ENCODE measurements at regions not wholly inside any gene's neighbourhood (a gene's known extent, or its start where the extent isn't known, plus 50 kb on each side); places are given as distances from the start of the nearest gene placed in this dataset.
A peak's percentile ranks its signal among the peaks of the same experiment; 100 is the strongest.

GRCh38 chrX:124524852-124525251 is 178.5 kb downstream of the SH2D1A start:
- no peak for DNase-seq (ENCODE audit: low spot score)

- no peak for DNase-seq (ENCODE audit: low spot score)
Measured at GRCh38 chrX:124529786-124530185, 183.4 kb downstream of the SH2D1A start.

- no peak for DNase-seq (ENCODE audit: low spot score)
Measured at GRCh38 chrX:124530803-124531202, 184.4 kb downstream of the SH2D1A start.

- DNase-seq (ENCODE audit: low spot score), result no peak
Measured at GRCh38 chrX:124534536-124534935, 188.2 kb downstream of the SH2D1A start.

GRCh38 chrX:124540474-124540873 is 194.1 kb downstream of the SH2D1A start:
- no peak for DNase-seq (ENCODE audit: low spot score)

GRCh38 chrX:124548571-124548970 is 202.2 kb downstream of the SH2D1A start:
- no peak for DNase-seq (ENCODE audit: low spot score)

- no peak for DNase-seq (ENCODE audit: low spot score)
Measured at GRCh38 chrX:124555036-124555595, 208.8 kb downstream of the SH2D1A start.

GRCh38 chrX:124557976-124558375 is 211.6 kb downstream of the SH2D1A start:
- DNase-seq (ENCODE audit: low spot score), result no peak

GRCh38 chrX:124573468-124573867 is 227.1 kb downstream of the SH2D1A start:
- no peak for DNase-seq (ENCODE audit: low spot score)

GRCh38 chrX:124592744-124593143 is 246.4 kb downstream of the SH2D1A start:
- no peak for DNase-seq (ENCODE audit: low spot score)

- DNase-seq (ENCODE audit: low spot score), result no peak
Measured at GRCh38 chrX:124594017-124594651, 247.8 kb downstream of the SH2D1A start.

GRCh38 chrX:124605511-124605910 is 259.1 kb downstream of the SH2D1A start:
- DNase-seq (ENCODE audit: low spot score), result no peak

GRCh38 chrX:124606724-124607123 is 260.4 kb downstream of the SH2D1A start:
- DNase-seq (ENCODE audit: low spot score), result no peak

- no peak for DNase-seq (ENCODE audit: low spot score)
Measured at GRCh38 chrX:124619710-124620109, 273.3 kb downstream of the SH2D1A start.

GRCh38 chrX:124634363-124634762 is 288.0 kb downstream of the SH2D1A start:
- no peak for DNase-seq (ENCODE audit: low spot score)

- peak; percentile 4 for DNase-seq (ENCODE audit: low spot score)
Measured at GRCh38 chrX:124641737-124642491, 295.6 kb downstream of the SH2D1A start.

- no peak for DNase-seq (ENCODE audit: low spot score)
Measured at GRCh38 chrX:124646403-124646802, 300.0 kb downstream of the SH2D1A start.

- no peak for DNase-seq (ENCODE audit: low spot score)
Measured at GRCh38 chrX:124651031-124651430, 304.7 kb downstream of the SH2D1A start.

GRCh38 chrX:124665621-124666400 is 319.4 kb downstream of the SH2D1A start:
- DNase-seq (ENCODE audit: low spot score), result no peak

GRCh38 chrX:124679199-124679598 is 332.8 kb downstream of the SH2D1A start:
- no peak for DNase-seq (ENCODE audit: low spot score)

GRCh38 chrX:124680287-124680686 is 333.9 kb downstream of the SH2D1A start:
- DNase-seq (ENCODE audit: low spot score), result no peak

- no peak for DNase-seq (ENCODE audit: low spot score)
Measured at GRCh38 chrX:124690495-124690894, 344.1 kb downstream of the SH2D1A start.

- DNase-seq (ENCODE audit: low spot score), result no peak
Measured at GRCh38 chrX:124699876-124700275, 353.5 kb downstream of the SH2D1A start.

All from SW480 (cell line).